ENCODE measurements at regions not wholly inside any gene's neighbourhood (a gene's known extent, or its start where the extent isn't known, plus 50 kb on each side); places are given as distances from the start of the nearest gene placed in this dataset.

- TF ChIP-seq EZH2phosphoT487 (IDR thresholded peaks at IDR 0.05; ENCODE audit: borderline replicate concordance, low read depth, low read length) (no peak), CTCF (conservative IDR thresholded peaks at IDR 0.05; ENCODE audit: low read length) (no peak)
Measured at GRCh38 chr11:42647993-42648392, 663.8 kb upstream of the API5 start.

DNA sequence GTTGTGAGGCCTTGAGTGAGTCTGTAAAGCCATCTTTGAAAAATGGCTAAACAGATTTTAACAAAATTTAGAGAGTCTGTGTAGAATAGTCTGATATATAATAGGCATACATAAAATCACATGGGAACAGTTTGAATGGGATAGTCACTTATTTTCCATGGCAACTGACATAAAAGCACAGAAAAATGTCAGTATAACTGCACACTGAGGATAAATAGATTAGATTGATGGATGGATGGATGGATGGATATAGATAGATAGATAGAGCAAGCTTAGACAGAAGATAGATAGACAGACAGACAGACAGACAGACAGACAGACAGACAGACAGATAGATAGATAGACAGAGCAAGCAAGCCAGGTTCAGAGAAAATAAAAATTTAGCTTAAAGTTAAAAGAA is 660.2 kb upstream of the API5 start:
- DNase-seq (ENCODE audit: low spot score) = no peak
- ChIA-PET CTCF (ENCODE audit: unreplicated experiment) (no interaction called here), POLR2A (interaction anchor here (1.4 kb wide), 1 partner anchor 10 kb away, joined by 3 read pairs; no protein-coding TSS in a partner anchor)
- intact Hi-C loops (cut with micrococcal nuclease; ENCODE audit: unreplicated experiment) = no loop called here
- Histone ChIP-seq H3K4me1 (ENCODE audit: insufficient read depth, low read length, poor library complexity, severe bottlenecking) (no peaks in the 10 kb centered on the region), H3K79me2 (ENCODE audit: insufficient read depth, low read depth, low read length) (no peaks in the 10 kb centered on the region), H3K9me3 (ENCODE audit: low read length) (no peaks in the 10 kb centered on the region), H3K36me3 (ENCODE audit: insufficient read depth, low read length) (no peaks in the 10 kb centered on the region), H3K4me3 (ENCODE audit: low read depth, low read length, poor library complexity, severe bottlenecking) (no peak overlapping the region), H3K27ac (ENCODE audit: low read depth, low read length, poor library complexity, severe bottlenecking) (no peak overlapping the region), H4K20me1 (ENCODE audit: insufficient read depth, low read length) (no peaks in the 10 kb centered on the region), H2AFZ (ENCODE audit: low read length) (no peak overlapping the region), H3K9me2 (ENCODE audit: insufficient read depth, low read length) (no peaks in the 10 kb centered on the region), H3K4me2 (ENCODE audit: low read length) (no peak overlapping the region)
- no peak for TF ChIP-seq CTCF (conservative IDR thresholded peaks at IDR 0.05; ENCODE audit: low read length)
- TF ChIP-seq EZH2phosphoT487 (IDR thresholded peaks at IDR 0.05; ENCODE audit: borderline replicate concordance, low read depth, low read length) = no peak
- BruUV-seq (replicated peaks) = no TSS peak

More at GRCh38 chr11:42647993-42648392, 663.8 kb upstream of the API5 start:
- H4K20me1 ChIP-seq (ENCODE audit: insufficient read depth, low read length) = no peaks in the 10 kb centered on the region
- H3K36me3 ChIP-seq (ENCODE audit: insufficient read depth, low read length) = no peaks in the 10 kb centered on the region
- DNase-seq (ENCODE audit: low spot score) = no peak
- no peak overlapping the region for H3K4me2 ChIP-seq (ENCODE audit: low read length)
- no peaks in the 10 kb centered on the region for H3K9me2 ChIP-seq (ENCODE audit: insufficient read depth, low read length)
- H3K9me3 ChIP-seq (ENCODE audit: low read length) = no peaks in the 10 kb centered on the region
- ChIA-PET CTCF (ENCODE audit: unreplicated experiment) (no interaction called here), POLR2A (interaction anchor here (0.7 kb wide), 1 partner anchor 11 kb away, joined by 3 read pairs; no protein-coding TSS in a partner anchor)
- no peak overlapping the region for H3K27ac ChIP-seq (ENCODE audit: low read depth, low read length, poor library complexity, severe bottlenecking)
- H2AFZ ChIP-seq (ENCODE audit: low read length) = no peak overlapping the region
- BruUV-seq (replicated peaks) = no TSS peak
- intact Hi-C loops (cut with micrococcal nuclease; ENCODE audit: unreplicated experiment) = no loop called here
- H3K4me3 ChIP-seq (ENCODE audit: low read depth, low read length, poor library complexity, severe bottlenecking) = no peak overlapping the region
- H3K4me1 ChIP-seq (ENCODE audit: insufficient read depth, low read length, poor library complexity, severe bottlenecking) = no peaks in the 10 kb centered on the region
- no peaks in the 10 kb centered on the region for H3K79me2 ChIP-seq (ENCODE audit: insufficient read depth, low read depth, low read length)

DNA sequence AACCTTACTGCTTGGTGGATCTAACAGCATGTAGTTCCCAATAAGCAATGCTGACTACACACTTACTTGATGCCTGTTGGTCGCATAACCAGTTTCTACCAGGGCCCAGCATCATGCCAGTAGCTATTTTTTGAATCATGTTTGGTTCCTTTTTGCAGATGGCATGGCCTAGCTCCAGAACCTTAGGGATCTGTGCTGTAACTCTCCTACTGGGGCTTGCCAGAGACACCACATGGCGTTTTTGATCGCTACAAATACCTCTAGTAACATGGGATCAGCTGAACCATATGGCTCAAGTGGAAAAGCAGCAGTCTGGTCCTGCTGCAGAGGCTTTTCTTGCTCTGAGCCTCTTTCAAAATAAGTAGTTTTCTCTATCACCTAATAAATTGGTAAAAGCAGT is 654.6 kb upstream of the API5 start:
- Histone ChIP-seq H3K4me3 (ENCODE audit: low read depth, low read length, poor library complexity, severe bottlenecking) (no peak overlapping the region), H3K79me2 (ENCODE audit: insufficient read depth, low read depth, low read length) (no peaks in the 10 kb centered on the region), H3K4me1 (ENCODE audit: insufficient read depth, low read length, poor library complexity, severe bottlenecking) (no peaks in the 10 kb centered on the region), H2AFZ (ENCODE audit: low read length) (no peak overlapping the region), H3K9me3 (ENCODE audit: low read length) (no peaks in the 10 kb centered on the region), H3K4me2 (ENCODE audit: low read length) (no peak overlapping the region), H3K36me3 (ENCODE audit: insufficient read depth, low read length) (no peaks in the 10 kb centered on the region), H4K20me1 (ENCODE audit: insufficient read depth, low read length) (no peaks in the 10 kb centered on the region), H3K9me2 (ENCODE audit: insufficient read depth, low read length) (no peaks in the 10 kb centered on the region), H3K27ac (ENCODE audit: low read depth, low read length, poor library complexity, severe bottlenecking) (no peak overlapping the region)
- DNase-seq (ENCODE audit: low spot score) = no peak
- BruUV-seq (replicated peaks) = no TSS peak
- intact Hi-C loops (cut with micrococcal nuclease; ENCODE audit: unreplicated experiment) = no loop called here
- CTCF ChIA-PET (ENCODE audit: unreplicated experiment) = no interaction called here
- TF ChIP-seq EZH2phosphoT487 (IDR thresholded peaks at IDR 0.05; ENCODE audit: borderline replicate concordance, low read depth, low read length) (no peak), CTCF (conservative IDR thresholded peaks at IDR 0.05; ENCODE audit: low read length) (no peak)
- POLR2A ChIA-PET = interaction anchor here (0.5 kb wide), 1 partner anchor 178 kb away, joined by 3 read pairs; no protein-coding TSS in a partner anchor

Data from OCI-LY7 (cell line).